ENCODE measurements at regions not wholly inside any gene's neighbourhood (a gene's known extent, or its start where the extent isn't known, plus 50 kb on each side); places are given as distances from the start of the nearest gene placed in this dataset.

DNA sequence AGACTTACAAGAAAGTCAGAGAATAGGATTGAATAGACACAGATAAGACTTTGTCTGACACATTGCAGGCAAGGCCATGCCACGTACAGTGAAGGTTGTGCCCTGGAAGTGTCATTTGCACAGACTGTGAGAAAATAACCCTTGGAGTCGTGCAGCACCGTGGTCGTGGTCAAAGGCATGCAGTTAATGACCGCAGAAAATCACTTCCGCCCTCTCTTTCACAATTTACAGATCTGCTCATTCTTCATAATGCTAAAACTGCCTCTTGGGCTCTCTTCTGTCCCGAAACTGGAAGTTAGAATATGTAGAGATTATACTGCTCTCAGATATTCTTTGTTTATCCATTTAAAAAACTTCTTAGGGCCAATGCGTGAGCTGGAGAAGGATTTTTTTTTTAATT, 73.2 kb upstream of the CTXND1 start:
- no peak overlapping the region for H4K5ac ChIP-seq (ENCODE audit: insufficient read length, low read depth, low read length)
- no peak overlapping the region for H3K18ac ChIP-seq (ENCODE audit: extremely low read depth, low read length)
- CTCF ChIA-PET (ENCODE audit: partially characterized antibody): interaction anchor here (1.4 to 5.0 kb wide), 2 partner anchors 16 kb away, joined by 4 to 33 read pairs; no protein-coding TSS in a partner anchor
- POLR2A ChIA-PET (ENCODE audit: partially characterized antibody): no interaction called here
- H2AFZ ChIP-seq (ENCODE audit: low read length): no peak overlapping the region
- H4K91ac ChIP-seq (replicated peaks; ENCODE audit: insufficient read length, low read length): no peak overlapping the region
- no peak overlapping the region for H2BK12ac ChIP-seq (ENCODE audit: low read depth, low read length)
- H3K36me3 ChIP-seq (ENCODE audit: control insufficient read depth in 2 of 4, insufficient read depth in 4 of 4, low read length in 3 of 4): no peaks in the 10 kb centered on the region
- no peak overlapping the region for H2BK15ac ChIP-seq (ENCODE audit: low read length)
- H3K4me3 ChIP-seq (ENCODE audit: extremely low read depth in 1 of 4, insufficient read depth in 2 of 4, low read depth in 3 of 4, low read length in 4 of 4): no peak overlapping the region
- no peak overlapping the region for H4K8ac ChIP-seq (ENCODE audit: extremely low read depth, insufficient read depth, low read length)
- H2AK5ac ChIP-seq (ENCODE audit: low read depth, low read length): no peak overlapping the region
- no peaks in the 10 kb centered on the region for H3K27me3 ChIP-seq (replicated peaks in 1 of 4; ENCODE audit: control insufficient read depth in 3 of 4, extremely low read depth in 1 of 4, insufficient read depth in 3 of 4, low read length in 3 of 4)
- no peak overlapping the region for H3K27ac ChIP-seq (ENCODE audit: low read depth, low read length)
- no peak overlapping the region for H3K23ac ChIP-seq (ENCODE audit: insufficient read length)
- peaks cover 0 to 10% of the 10 kb centered on the region in 2 experiments; a peak in 1 of 4 replicates for H3K9me3 ChIP-seq (ENCODE audit: insufficient read depth in 2 of 2, low read depth in 1 of 2, low read length in 1 of 2)
- no peaks in the 10 kb centered on the region for H3K4me1 ChIP-seq (replicated peaks in 1 of 4; ENCODE audit: control insufficient read depth in 3 of 4, insufficient read depth in 4 of 4, low read length in 3 of 4)
- no peak for DNase-seq (ENCODE audit: low read depth in 1 of 2, low spot score in 2 of 2)
- no peak overlapping the region for H3K4me2 ChIP-seq (ENCODE audit: insufficient read depth in 1 of 2, low read depth in 2 of 2, low read length in 2 of 2)
- H3K56ac ChIP-seq (replicated peaks; ENCODE audit: insufficient read length, low read depth, low read length): no peak overlapping the region
- TF ChIP-seq JUND (IDR thresholded peaks at IDR 0.05; ENCODE audit: low read length): no peak
- TF ChIP-seq BACH1 (IDR thresholded peaks at IDR 0.05; ENCODE audit: low read length): no peak
- no peak for TF ChIP-seq CREB1 (IDR thresholded peaks at IDR 0.05)
- no peak for TF ChIP-seq HDAC6 (IDR thresholded peaks at IDR 0.05; ENCODE audit: low read depth, low read length)
- no peak for TF ChIP-seq MAFK (IDR thresholded peaks at IDR 0.05; ENCODE audit: low read depth, low read length)
- no peak for TF ChIP-seq EP300 (IDR thresholded peaks at IDR 0.05; ENCODE audit: borderline replicate concordance in 1 of 2, low read depth in 2 of 2, low read length in 2 of 2)
- TF ChIP-seq CEBPB (IDR thresholded peaks at IDR 0.05; ENCODE audit: low read depth, low read length): no peak
- no peak for TF ChIP-seq TEAD4 (IDR thresholded peaks at IDR 0.05; ENCODE audit: low read depth, low read length)
- TF ChIP-seq KDM5A (IDR thresholded peaks at IDR 0.05; ENCODE audit: low read length): no peak
- TF ChIP-seq SRF (IDR thresholded peaks at IDR 0.05; ENCODE audit: low read depth, low read length): no peak
- no peak for TF ChIP-seq SAP30 (IDR thresholded peaks at IDR 0.05; ENCODE audit: insufficient read depth, insufficient replicate concordance, low read length)
- TF ChIP-seq POU5F1 (IDR thresholded peaks at IDR 0.05; ENCODE audit: low read depth, low read length): no peak
- no peak for TF ChIP-seq CTBP2 (IDR thresholded peaks at IDR 0.05; ENCODE audit: borderline replicate concordance, insufficient read depth, insufficient read length, low read length)
- TF ChIP-seq RFX5 (IDR thresholded peaks at IDR 0.05; ENCODE audit: borderline replicate concordance, low read depth, low read length): no peak
- TF ChIP-seq GTF2F1 (IDR thresholded peaks at IDR 0.05; ENCODE audit: borderline replicate concordance, low read depth, low read length): no peak
- no peak for TF ChIP-seq SIN3A (conservative IDR thresholded peaks at IDR 0.05 in 1 of 2, IDR thresholded peaks at IDR 0.05 in 1 of 2; ENCODE audit: low read depth in 1 of 2, low read length in 2 of 2)
- no peak overlapping the region for H2BK120ac ChIP-seq (replicated peaks; ENCODE audit: low read depth, low read length)
- H3K79me1 ChIP-seq (ENCODE audit: low read depth, low read length): no peaks in the 10 kb centered on the region
- no peaks in the 10 kb centered on the region for H3K23me2 ChIP-seq (ENCODE audit: low read depth, low read length)
- H2BK20ac ChIP-seq (ENCODE audit: low read length): no peak overlapping the region
- 87% methylated on average over 8 of the region's 8 CpGs; no CpG with 5 or more reads in 1 of the 2 experiments for WGBS, 2 experiments (ENCODE audit: extremely low coverage in 1 of 2, insufficient coverage in 1 of 2, insufficient read length in 1 of 2, insufficient replicate concordance in 2 of 2, low coverage in 1 of 2, low lambda C conversion rate in 2 of 2, missing lambda C conversion rate in 1 of 2)
- no peaks in the 10 kb centered on the region for H4K20me1 ChIP-seq (replicated peaks in 1 of 2; ENCODE audit: control insufficient read depth in 1 of 2, insufficient read depth in 2 of 2, low read length in 2 of 2)
- H2BK5ac ChIP-seq (ENCODE audit: low read depth, low read length): no peak overlapping the region
- H3K4ac ChIP-seq (replicated peaks; ENCODE audit: insufficient read length, low read depth, low read length): no peak overlapping the region
- H3K79me2 ChIP-seq (ENCODE audit: control insufficient read depth in 1 of 2, insufficient read depth in 2 of 2, low read length in 2 of 2): no peaks in the 10 kb centered on the region
- H3K9ac ChIP-seq (replicated peaks in 1 of 4; ENCODE audit: extremely low read depth in 1 of 4, low read depth in 3 of 4, low read length in 3 of 4): no peak overlapping the region
- no peak overlapping the region for H3K14ac ChIP-seq (ENCODE audit: insufficient read length)
- FAIRE-seq: no peak

All from H1 (cell line).